ENCODE measurements at regions not wholly inside any gene's neighbourhood (a gene's known extent, or its start where the extent isn't known, plus 50 kb on each side); places are given as distances from the start of the nearest gene placed in this dataset.

DNA sequence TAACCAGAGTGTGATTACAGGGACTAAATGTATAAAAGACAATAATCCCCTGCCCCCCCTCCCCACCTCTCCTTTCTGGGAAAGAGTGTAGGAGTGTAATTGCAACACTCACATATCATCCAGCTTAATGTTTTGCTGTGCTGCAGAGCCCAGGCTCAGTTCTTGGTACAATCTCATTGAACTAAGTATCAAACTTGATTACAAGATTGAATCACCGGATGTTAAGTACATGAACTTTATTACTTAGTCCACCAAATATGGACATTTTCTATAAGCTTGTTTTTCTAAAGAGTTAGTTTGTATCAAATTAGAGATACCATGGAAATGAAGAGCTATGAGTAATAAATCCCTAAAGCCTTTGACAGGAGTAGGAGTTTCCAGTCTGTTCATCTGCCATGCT lies 559.1 kb downstream of the ZNF674 start:
- TF ChIP-seq ZNF785 (CRISPR knock-in tag; IDR thresholded peaks at IDR 0.05) (no peak), NUFIP1 (IDR thresholded peaks at IDR 0.05; ENCODE audit: partially characterized antibody) (no peak), NR2C2 (CRISPR knock-in tag; IDR thresholded peaks at IDR 0.05) (no peak), NR2C2 (tag; IDR thresholded peaks at IDR 0.05) (no peak), GABPB2 (CRISPR knock-in tag; conservative IDR thresholded peaks at IDR 0.05) (no peak), DDX20 (tag; IDR thresholded peaks at IDR 0.05; ENCODE audit: low read depth) (no peak), HOXB6 (CRISPR knock-in tag; IDR thresholded peaks at IDR 0.05; ENCODE audit: borderline replicate concordance) (no peak), ZBTB8A (IDR thresholded peaks at IDR 0.05; ENCODE audit: partially characterized antibody) (no peak), PHF8 (IDR thresholded peaks at IDR 0.05; ENCODE audit: borderline replicate concordance, low read length) (no peak)
- TF ChIP-seq, protein P1, sequence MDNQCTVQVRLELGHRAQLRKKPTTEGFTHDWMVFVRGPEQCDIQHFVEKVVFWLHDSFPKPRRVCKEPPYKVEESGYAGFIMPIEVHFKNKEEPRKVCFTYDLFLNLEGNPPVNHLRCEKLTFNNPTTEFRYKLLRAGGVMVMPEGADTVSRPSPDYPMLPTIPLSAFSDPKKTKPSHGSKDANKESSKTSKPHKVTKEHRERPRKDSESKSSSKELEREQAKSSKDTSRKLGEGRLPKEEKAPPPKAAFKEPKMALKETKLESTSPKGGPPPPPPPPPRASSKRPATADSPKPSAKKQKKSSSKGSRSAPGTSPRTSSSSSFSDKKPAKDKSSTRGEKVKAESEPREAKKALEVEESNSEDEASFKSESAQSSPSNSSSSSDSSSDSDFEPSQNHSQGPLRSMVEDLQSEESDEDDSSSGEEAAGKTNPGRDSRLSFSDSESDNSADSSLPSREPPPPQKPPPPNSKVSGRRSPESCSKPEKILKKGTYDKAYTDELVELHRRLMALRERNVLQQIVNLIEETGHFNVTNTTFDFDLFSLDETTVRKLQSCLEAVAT (IDR thresholded peaks at IDR 0.05), result no peak

More for the DNA sequence above, 559.1 kb downstream of the ZNF674 start:
- H3K4me1 ChIP-seq (replicated peaks in 1 of 2; ENCODE audit: control insufficient read depth in 2 of 2, insufficient read depth in 2 of 2, low read length in 2 of 2), result no peaks in the 10 kb centered on the region
- H2AFZ ChIP-seq (ENCODE audit: low read depth, low read length), result no peak overlapping the region
- no peaks in the 10 kb centered on the region for H3K9me1 ChIP-seq (ENCODE audit: control insufficient read depth, insufficient read depth, low read length)
- H3K79me2 ChIP-seq (ENCODE audit: control insufficient read depth, insufficient read depth, low read length), result no peaks in the 10 kb centered on the region
- H3K4me2 ChIP-seq (ENCODE audit: insufficient read depth, low read length), result no peak overlapping the region
- 0% methylated on average over 1 of the region's 1 CpG for WGBS (ENCODE audit: insufficient coverage, low coverage, missing lambda C conversion rate)
- ChIA-PET CTCF (ENCODE audit: low intra/inter-chr PET ratio) (no interaction called here), POLR2A (interaction anchor here (1.1 kb wide), 1 partner anchor 50 kb away, joined by 3 read pairs; no protein-coding TSS in a partner anchor)
- no peak for ATAC-seq
- H3K9me3 ChIP-seq (replicated peaks; ENCODE audit: control insufficient read depth, insufficient read depth, low read depth, low read length), result no peaks in the 10 kb centered on the region
- intact Hi-C loops (cut with micrococcal nuclease) (no loop called here), in situ Hi-C loops (cut with MboI) (no loop called here)
- H3K27ac ChIP-seq (ENCODE audit: extremely low read depth, low read depth, low read length), result no peak overlapping the region
- H3K4me3 ChIP-seq, result no peak overlapping the region
- H4K20me1 ChIP-seq (replicated peaks; ENCODE audit: control insufficient read depth, insufficient read depth, low read length), result no peaks in the 10 kb centered on the region
- H3K9ac ChIP-seq (ENCODE audit: insufficient read depth in 1 of 2, low read depth in 2 of 2, low read length in 2 of 2), result no peak overlapping the region
- DNase-seq (ENCODE audit: extremely low read depth in 1 of 4, low spot score in 3 of 4), result no peak
- BruUV-seq (replicated peaks), result no TSS peak
- FAIRE-seq, result no peak
- H3K27me3 ChIP-seq (ENCODE audit: control insufficient read depth in 2 of 2, insufficient read depth in 2 of 2, low read length in 2 of 2), result no peaks in the 10 kb centered on the region
- H3K36me3 ChIP-seq (ENCODE audit: control insufficient read depth, insufficient read depth, low read length), result no peaks in the 10 kb centered on the region
